Calu3 (cell line): ENCODE measurements at regions not wholly inside any gene's neighbourhood (a gene's known extent, or its start where the extent isn't known, plus 50 kb on each side); places are given as distances from the start of the nearest gene placed in this dataset.

ENCODE experiments used
- BruUV-seq: library from RNA; stranded (reverse); fragments of 400-500 nt; replicated peaks from 2 replicates; lab custom pipeline; 2021; lab: Mats Ljungman, UMichigan
- CTCF ChIA-PET: fragments of 300-600 bp; sonication (Branson Sonifier 250); formaldehyde crosslinking; loops from one replicate; lab custom pipeline; 2022; ENCODE audit warnings: antibody characterized with exemption; lab: Charles Lee
- DNase-seq: peaks from one replicate; pipeline ENCODE4 v3.0.0; 2022
- H3K27ac Mint-ChIP-seq: one replicate; pipeline ENCODE4 v1.8.0; 2022; ENCODE audit warnings: mixed read lengths; ENCODE audit not compliant: unreplicated experiment
- H3K27me3 Mint-ChIP-seq: one replicate; pipeline ENCODE4 v1.8.0; 2022; ENCODE audit warnings: mixed read lengths; ENCODE audit not compliant: unreplicated experiment
- H3K36me3 Mint-ChIP-seq: one replicate; pipeline ENCODE4 v1.8.0; 2022; ENCODE audit warnings: mild to moderate bottlenecking, moderate library complexity, mixed read lengths; ENCODE audit not compliant: insufficient read depth, unreplicated experiment
- H3K4me1 Mint-ChIP-seq: one replicate; pipeline ENCODE4 v1.8.0; 2022; ENCODE audit warnings: mild to moderate bottlenecking, low read depth, mixed read lengths; ENCODE audit not compliant: unreplicated experiment
- H3K4me3 Mint-ChIP-seq: one replicate; pipeline ENCODE4 v1.8.0; 2022; ENCODE audit warnings: mild to moderate bottlenecking, low read depth, moderate library complexity, mixed read lengths; ENCODE audit not compliant: unreplicated experiment
- H3K9me3 Mint-ChIP-seq: one replicate; pipeline ENCODE4 v1.8.0; 2022; ENCODE audit warnings: low read depth, mixed read lengths; ENCODE audit not compliant: unreplicated experiment
- CTCF ChIP-seq: fragments of 200-600 bp; IDR thresholded peaks from one replicate; pipeline ENCODE4 v1.8.0; 2022; ENCODE audit warnings: antibody characterized with exemption; ENCODE audit not compliant: unreplicated experiment
- intact Hi-C: fragments of 100-400 bp; cut with micrococcal nuclease; formaldehyde crosslinking; loops from one replicate; pipeline ENCODE4 v1.10.0; 2022; ENCODE audit not compliant: unreplicated experiment

GRCh38 chr9:103894184-103894583, 199.9 kb upstream of the SMC2 start:
- intact Hi-C loops, result no loop called here
- CTCF ChIA-PET, result no interaction called here
- DNase-seq, result no peak
- Mint-ChIP-seq H3K4me3 (no peak overlapping the region), H3K9me3 (no peaks in the 10 kb centered on the region), H3K27ac (no peak overlapping the region), H3K4me1 (no peaks in the 10 kb centered on the region), H3K27me3 (no peaks in the 10 kb centered on the region), H3K36me3 (no peaks in the 10 kb centered on the region)
- BruUV-seq, result no TSS peak
- no peak for TF ChIP-seq CTCF

GRCh38 chr9:103898550-103898949, 195.6 kb upstream of the SMC2 start:
- H3K36me3 Mint-ChIP-seq, result no peaks in the 10 kb centered on the region
- no peak for DNase-seq
- intact Hi-C loops, result no loop called here
- H3K27me3 Mint-ChIP-seq, result no peaks in the 10 kb centered on the region
- no peak overlapping the region for H3K27ac Mint-ChIP-seq
- no peak for TF ChIP-seq CTCF
- H3K9me3 Mint-ChIP-seq, result no peaks in the 10 kb centered on the region
- CTCF ChIA-PET, result no interaction called here
- no peak overlapping the region for H3K4me3 Mint-ChIP-seq
- no TSS peak for BruUV-seq
- no peaks in the 10 kb centered on the region for H3K4me1 Mint-ChIP-seq

- Mint-ChIP-seq H3K4me1 (no peaks in the 10 kb centered on the region), H3K36me3 (no peaks in the 10 kb centered on the region), H3K27ac (no peak overlapping the region), H3K4me3 (no peak overlapping the region), H3K27me3 (no peaks in the 10 kb centered on the region), H3K9me3 (no peaks in the 10 kb centered on the region)
- TF ChIP-seq CTCF, result no peak
- CTCF ChIA-PET, result no interaction called here
- no TSS peak for BruUV-seq
- intact Hi-C loops, result no loop called here
- no peak for DNase-seq
Observed at GRCh38 chr9:103899866-103900265, 194.2 kb upstream of the SMC2 start.

GRCh38 chr9:103900466-103900865, 193.6 kb upstream of the SMC2 start:
- BruUV-seq, result no TSS peak
- Mint-ChIP-seq H3K36me3 (no peaks in the 10 kb centered on the region), H3K9me3 (no peaks in the 10 kb centered on the region), H3K27ac (no peak overlapping the region), H3K4me3 (no peak overlapping the region), H3K27me3 (no peaks in the 10 kb centered on the region), H3K4me1 (no peaks in the 10 kb centered on the region)
- no peak for TF ChIP-seq CTCF
- intact Hi-C loops, result no loop called here
- CTCF ChIA-PET, result no interaction called here
- no peak for DNase-seq

- no peaks in the 10 kb centered on the region for H3K4me1 Mint-ChIP-seq
- CTCF ChIA-PET, result no interaction called here
- BruUV-seq, result no TSS peak
Observed at GRCh38 chr9:103902263-103902662, 191.8 kb upstream of the SMC2 start.

More at GRCh38 chr9:103902263-103902662, 191.8 kb upstream of the SMC2 start:
- DNase-seq, result no peak
- H3K9me3 Mint-ChIP-seq, result no peaks in the 10 kb centered on the region
- intact Hi-C loops, result no loop called here
- no peak overlapping the region for H3K27ac Mint-ChIP-seq
- H3K27me3 Mint-ChIP-seq, result no peaks in the 10 kb centered on the region
- no peaks in the 10 kb centered on the region for H3K36me3 Mint-ChIP-seq
- TF ChIP-seq CTCF, result no peak
- H3K4me3 Mint-ChIP-seq, result no peak overlapping the region
